ENCODE measurements at regions not wholly inside any gene's neighbourhood (a gene's known extent, or its start where the extent isn't known, plus 50 kb on each side); places are given as distances from the start of the nearest gene placed in this dataset.

GRCh38 chr5:33230467-33231078 is 210.2 kb upstream of the TARS1 start:
- Histone ChIP-seq H4K20me1 (replicated peaks; ENCODE audit: control insufficient read depth, insufficient read depth, low read length) (no peaks in the 10 kb centered on the region), H3K4me3 (no peak overlapping the region), H3K4me1 (replicated peaks in 1 of 2; ENCODE audit: control insufficient read depth in 2 of 2, insufficient read depth in 2 of 2, low read length in 2 of 2) (no peaks in the 10 kb centered on the region), H2AFZ (ENCODE audit: low read depth, low read length) (no peak overlapping the region), H3K9me1 (ENCODE audit: control insufficient read depth, insufficient read depth, low read length) (no peaks in the 10 kb centered on the region), H3K9me3 (replicated peaks; ENCODE audit: control insufficient read depth, insufficient read depth, low read depth, low read length) (no peaks in the 10 kb centered on the region), H3K27ac (ENCODE audit: extremely low read depth, low read depth, low read length) (no peak overlapping the region), H3K9ac (ENCODE audit: insufficient read depth in 1 of 2, low read depth in 2 of 2, low read length in 2 of 2) (no peak overlapping the region), H3K4me2 (ENCODE audit: insufficient read depth, low read length) (no peak overlapping the region), H3K79me2 (ENCODE audit: control insufficient read depth, insufficient read depth, low read length) (no peaks in the 10 kb centered on the region), H3K36me3 (ENCODE audit: control insufficient read depth, insufficient read depth, low read length) (no peaks in the 10 kb centered on the region), H3K27me3 (ENCODE audit: control insufficient read depth in 2 of 2, insufficient read depth in 2 of 2, low read length in 2 of 2) (no peaks in the 10 kb centered on the region)
- no TSS peak for BruUV-seq (replicated peaks)
- 3% methylated on average over 13 of the region's 13 CpGs for WGBS (ENCODE audit: insufficient coverage, low coverage, missing lambda C conversion rate)
- ATAC-seq, result no peak
- no peak for DNase-seq (ENCODE audit: extremely low read depth in 1 of 4, low spot score in 3 of 4)
- intact Hi-C loops (cut with micrococcal nuclease) (no loop called here), in situ Hi-C loops (cut with MboI) (no loop called here)
- ChIA-PET POLR2A (no interaction called here), CTCF (ENCODE audit: low intra/inter-chr PET ratio) (no interaction called here)
- no peak for FAIRE-seq
- TF ChIP-seq NFE2 (IDR thresholded peaks at IDR 0.05; ENCODE audit: low read depth) (no peak), TSC22D4 (tag; IDR thresholded peaks at IDR 0.05) (no peak), MTF1 (CRISPR knock-in tag; IDR thresholded peaks at IDR 0.05; ENCODE audit: borderline replicate concordance) (no peak), SMARCA4 (IDR thresholded peaks at IDR 0.05) (no peak), ZNF3 (CRISPR knock-in tag; IDR thresholded peaks at IDR 0.05) (no peak), SNRNP70 (optimal IDR thresholded peaks at IDR 0.05; ENCODE audit: low read depth, low read length) (no peak), MCM5 (IDR thresholded peaks at IDR 0.05; ENCODE audit: low read depth) (no peak), ZNF444 (CRISPR knock-in tag; IDR thresholded peaks at IDR 0.05) (no peak), ILF3 (IDR thresholded peaks at IDR 0.05; ENCODE audit: borderline replicate concordance) (no peak), XRCC3 (IDR thresholded peaks at IDR 0.05) (no peak), PBX2 (CRISPR knock-in tag; IDR thresholded peaks at IDR 0.05; ENCODE audit: low read depth) (no peak), PBX2 (tag; conservative IDR thresholded peaks at IDR 0.05; ENCODE audit: low read depth) (no peak), ETV6 (IDR thresholded peaks at IDR 0.05; ENCODE audit: borderline replicate concordance in 1 of 2, low read depth in 2 of 2, low read length in 1 of 2) (no peak), ETV6 (CRISPR knock-in tag; IDR thresholded peaks at IDR 0.05; ENCODE audit: borderline replicate concordance) (no peak), MAZ (CRISPR knock-in tag; conservative IDR thresholded peaks at IDR 0.05 in 1 of 2, IDR thresholded peaks at IDR 0.05 in 1 of 2) (no peak)
- TF ChIP-seq, protein P1, sequence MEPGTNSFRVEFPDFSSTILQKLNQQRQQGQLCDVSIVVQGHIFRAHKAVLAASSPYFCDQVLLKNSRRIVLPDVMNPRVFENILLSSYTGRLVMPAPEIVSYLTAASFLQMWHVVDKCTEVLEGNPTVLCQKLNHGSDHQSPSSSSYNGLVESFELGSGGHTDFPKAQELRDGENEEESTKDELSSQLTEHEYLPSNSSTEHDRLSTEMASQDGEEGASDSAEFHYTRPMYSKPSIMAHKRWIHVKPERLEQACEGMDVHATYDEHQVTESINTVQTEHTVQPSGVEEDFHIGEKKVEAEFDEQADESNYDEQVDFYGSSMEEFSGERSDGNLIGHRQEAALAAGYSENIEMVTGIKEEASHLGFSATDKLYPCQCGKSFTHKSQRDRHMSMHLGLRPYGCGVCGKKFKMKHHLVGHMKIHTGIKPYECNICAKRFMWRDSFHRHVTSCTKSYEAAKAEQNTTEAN (CRISPR knock-in tag; IDR thresholded peaks at IDR 0.05), result no peak
- TF ChIP-seq, protein P2, sequence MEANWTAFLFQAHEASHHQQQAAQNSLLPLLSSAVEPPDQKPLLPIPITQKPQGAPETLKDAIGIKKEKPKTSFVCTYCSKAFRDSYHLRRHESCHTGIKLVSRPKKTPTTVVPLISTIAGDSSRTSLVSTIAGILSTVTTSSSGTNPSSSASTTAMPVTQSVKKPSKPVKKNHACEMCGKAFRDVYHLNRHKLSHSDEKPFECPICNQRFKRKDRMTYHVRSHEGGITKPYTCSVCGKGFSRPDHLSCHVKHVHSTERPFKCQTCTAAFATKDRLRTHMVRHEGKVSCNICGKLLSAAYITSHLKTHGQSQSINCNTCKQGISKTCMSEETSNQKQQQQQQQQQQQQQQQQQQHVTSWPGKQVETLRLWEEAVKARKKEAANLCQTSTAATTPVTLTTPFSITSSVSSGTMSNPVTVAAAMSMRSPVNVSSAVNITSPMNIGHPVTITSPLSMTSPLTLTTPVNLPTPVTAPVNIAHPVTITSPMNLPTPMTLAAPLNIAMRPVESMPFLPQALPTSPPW (CRISPR knock-in tag; IDR thresholded peaks at IDR 0.05), result no peak
- TF ChIP-seq, protein P3, sequence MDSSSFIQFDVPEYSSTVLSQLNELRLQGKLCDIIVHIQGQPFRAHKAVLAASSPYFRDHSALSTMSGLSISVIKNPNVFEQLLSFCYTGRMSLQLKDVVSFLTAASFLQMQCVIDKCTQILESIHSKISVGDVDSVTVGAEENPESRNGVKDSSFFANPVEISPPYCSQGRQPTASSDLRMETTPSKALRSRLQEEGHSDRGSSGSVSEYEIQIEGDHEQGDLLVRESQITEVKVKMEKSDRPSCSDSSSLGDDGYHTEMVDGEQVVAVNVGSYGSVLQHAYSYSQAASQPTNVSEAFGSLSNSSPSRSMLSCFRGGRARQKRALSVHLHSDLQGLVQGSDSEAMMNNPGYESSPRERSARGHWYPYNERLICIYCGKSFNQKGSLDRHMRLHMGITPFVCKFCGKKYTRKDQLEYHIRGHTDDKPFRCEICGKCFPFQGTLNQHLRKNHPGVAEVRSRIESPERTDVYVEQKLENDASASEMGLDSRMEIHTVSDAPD (CRISPR knock-in tag; IDR thresholded peaks at IDR 0.05), result no peak
